ENCODE measurements at regions not wholly inside any gene's neighbourhood (a gene's known extent, or its start where the extent isn't known, plus 50 kb on each side); places are given as distances from the start of the nearest gene placed in this dataset.
"Not testable (repeated sequence)": the region's sequence is repeated elsewhere in the genome, so short reads cannot be mapped to it uniquely, and the experiment has no call there.

- H3K27ac Mint-ChIP-seq: no peak overlapping the region
Measured at GRCh38 chr7:91691865-91692264, 188.6 kb downstream of the MTERF1 start.

GRCh38 chr7:91692800-91693199, 187.7 kb downstream of the MTERF1 start:
- DNase-seq (ENCODE audit: low spot score in 2 of 2) (no peak), ATAC-seq (no peak)
- Mint-ChIP-seq H3K9me3 (peaks cover 3 to 8% of the 10 kb centered on the region in 2 donors), H3K36me3 (no peaks in the 10 kb centered on the region), H3K27ac (no peak overlapping the region)

More at GRCh38 chr7:91691865-91692264, 188.6 kb downstream of the MTERF1 start:
- no peaks in the 10 kb centered on the region for H3K36me3 Mint-ChIP-seq
- ATAC-seq: no peak
- no peak for DNase-seq (ENCODE audit: low spot score in 2 of 2)
- peaks cover 5 to 7% of the 10 kb centered on the region in 2 donors for H3K9me3 Mint-ChIP-seq

GRCh38 chr7:91694351-91694841, 186.1 kb downstream of the MTERF1 start:
- H3K9me3 Mint-ChIP-seq: peaks cover 6 to 8% of the 10 kb centered on the region in 2 donors
- H3K36me3 Mint-ChIP-seq: peaks cover 0 to 4% of the 10 kb centered on the region in 2 donors
- no peak for ATAC-seq
- no peak for DNase-seq (ENCODE audit: low spot score in 2 of 2)
- no peak overlapping the region for H3K27ac Mint-ChIP-seq

GRCh38 chr7:91710881-91711280, 169.6 kb downstream of the MTERF1 start:
- Mint-ChIP-seq H3K36me3 (peaks cover 0 to 14% of the 10 kb centered on the region in 2 donors), H3K27ac (no peak overlapping the region), H3K9me3 (peaks cover 26 to 27% of the 10 kb centered on the region in 2 donors)
- ATAC-seq: no peak
- DNase-seq (ENCODE audit: low spot score in 2 of 2): no peak

GRCh38 chr7:91713669-91714068, 166.8 kb downstream of the MTERF1 start:
- no peak overlapping the region for H3K27ac Mint-ChIP-seq
- peaks cover 18 to 22% of the 10 kb centered on the region in 2 donors for H3K9me3 Mint-ChIP-seq
- no peaks in the 10 kb centered on the region for H3K36me3 Mint-ChIP-seq
- no peak for ATAC-seq
- DNase-seq (ENCODE audit: low spot score in 2 of 2): no peak

GRCh38 chr7:91717681-91718470, 162.6 kb downstream of the MTERF1 start:
- ATAC-seq: no peak
- no peak for DNase-seq (ENCODE audit: low spot score in 2 of 2)
- no peak overlapping the region for H3K27ac Mint-ChIP-seq
- H3K36me3 Mint-ChIP-seq: peaks cover 0 to 7% of the 10 kb centered on the region in 2 donors
- peaks cover 14 to 18% of the 10 kb centered on the region in 2 donors for H3K9me3 Mint-ChIP-seq

- Mint-ChIP-seq H3K36me3 (peaks cover 0 to 13% of the 10 kb centered on the region in 2 donors), H3K9me3 (peaks cover 17 to 27% of the 10 kb centered on the region in 2 donors)
- no peak for ATAC-seq
Measured at GRCh38 chr7:91719008-91719407, 161.5 kb downstream of the MTERF1 start.

GRCh38 chr7:91720260-91720937, 160.1 kb downstream of the MTERF1 start:
- Mint-ChIP-seq H3K27ac (no peak overlapping the region), H3K9me3 (peaks cover 23 to 24% of the 10 kb centered on the region in 2 donors), H3K36me3 (peaks cover 0 to 14% of the 10 kb centered on the region in 2 donors)
- DNase-seq (ENCODE audit: low spot score in 2 of 2) (no peak), ATAC-seq (no peak)

More at GRCh38 chr7:91719008-91719407, 161.5 kb downstream of the MTERF1 start:
- no peak overlapping the region for H3K27ac Mint-ChIP-seq
- DNase-seq (ENCODE audit: low spot score in 2 of 2): no peak

GRCh38 chr7:91722831-91723230, 157.7 kb downstream of the MTERF1 start:
- DNase-seq (ENCODE audit: low spot score in 2 of 2): no peak
- no peak overlapping the region for H3K27ac Mint-ChIP-seq
- peaks cover 0 to 14% of the 10 kb centered on the region in 2 donors for H3K36me3 Mint-ChIP-seq
- ATAC-seq: no peak
- peaks cover 23 to 24% of the 10 kb centered on the region in 2 donors for H3K9me3 Mint-ChIP-seq

GRCh38 chr7:91729046-91729445, 151.5 kb downstream of the MTERF1 start:
- not testable (repeated sequence) for H3K36me3 Mint-ChIP-seq; ATAC-seq; H3K9me3 Mint-ChIP-seq; H3K27ac Mint-ChIP-seq; DNase-seq (ENCODE audit: low spot score in 2 of 2)

GRCh38 chr7:91731976-91732375, 148.5 kb downstream of the MTERF1 start:
- ATAC-seq: no peak
- H3K36me3 Mint-ChIP-seq: peaks cover 0 to 5% of the 10 kb centered on the region in 2 donors
- DNase-seq (ENCODE audit: low spot score in 2 of 2): no peak
- H3K9me3 Mint-ChIP-seq: peaks cover 8 to 10% of the 10 kb centered on the region in 2 donors
- no peak overlapping the region for H3K27ac Mint-ChIP-seq

- DNase-seq (ENCODE audit: low spot score in 2 of 2) (no peak), ATAC-seq (no peak)
- Mint-ChIP-seq H3K36me3 (peaks cover 0 to 11% of the 10 kb centered on the region in 2 donors), H3K27ac (no peak overlapping the region), H3K9me3 (peaks cover 8% of the 10 kb centered on the region in 2 donors)
Measured at GRCh38 chr7:91749418-91749817, 131.1 kb downstream of the MTERF1 start.

GRCh38 chr7:91750091-91750490, 130.4 kb downstream of the MTERF1 start:
- peaks cover 8% of the 10 kb centered on the region in 2 donors for H3K9me3 Mint-ChIP-seq
- ATAC-seq: no peak
- H3K27ac Mint-ChIP-seq: no peak overlapping the region
- H3K36me3 Mint-ChIP-seq: peaks cover 0 to 11% of the 10 kb centered on the region in 2 donors
- no peak for DNase-seq (ENCODE audit: low spot score in 2 of 2)

GRCh38 chr7:91752102-91752501, 128.4 kb downstream of the MTERF1 start:
- Mint-ChIP-seq H3K27ac (no peak overlapping the region), H3K36me3 (peaks cover 0 to 13% of the 10 kb centered on the region in 2 donors), H3K9me3 (peaks cover 6 to 8% of the 10 kb centered on the region in 2 donors)
- ATAC-seq (no peak), DNase-seq (ENCODE audit: low spot score in 2 of 2) (no peak)

- not testable (repeated sequence) for H3K36me3 Mint-ChIP-seq
Measured at GRCh38 chr7:91754280-91754679, 126.2 kb downstream of the MTERF1 start.

GRCh38 chr7:91755121-91755520, 125.4 kb downstream of the MTERF1 start:
- H3K27ac Mint-ChIP-seq; H3K36me3 Mint-ChIP-seq; H3K9me3 Mint-ChIP-seq; ATAC-seq; DNase-seq (ENCODE audit: low spot score in 2 of 2): not testable (repeated sequence)

More at GRCh38 chr7:91754280-91754679, 126.2 kb downstream of the MTERF1 start:
- H3K27ac Mint-ChIP-seq; H3K9me3 Mint-ChIP-seq; ATAC-seq; DNase-seq (ENCODE audit: low spot score in 2 of 2): not testable (repeated sequence)

- H3K9me3 Mint-ChIP-seq: peaks cover 9 to 31% of the 10 kb centered on the region in 2 donors
Measured at GRCh38 chr7:91759205-91759863, 121.2 kb downstream of the MTERF1 start.

More at GRCh38 chr7:91759205-91759863, 121.2 kb downstream of the MTERF1 start:
- DNase-seq (ENCODE audit: low spot score in 2 of 2): no peak
- Mint-ChIP-seq H3K27ac (no peak overlapping the region), H3K36me3 (peaks cover 0 to 22% of the 10 kb centered on the region in 2 donors)
- ATAC-seq: no peak
